Gastrocnemius medialis (tissue), 4 donors: ENCODE measurements at regions not wholly inside any gene's neighbourhood (a gene's known extent, or its start where the extent isn't known, plus 50 kb on each side); places are given as distances from the start of the nearest gene placed in this dataset.

Experiments
- ATAC-seq, 2 donors: fragments of 150-250 bp; one replicate each; pipeline ENCODE4 v1.9.1; 2016
- DNase-seq, 2 donors: peaks; one replicate each; pipeline ENCODE4 v3.0.0-alpha.2; 2019
- H3K27ac ChIP-seq, 4 donors: fragments of 200-600 bp; sonication (generic); 1 replicate in 1 of 4; 2 replicates in 3 of 4; pipeline ENCODE4 v1.5.1; 2016 to 2018; ENCODE audit warnings: mild to moderate bottlenecking in 2 of 4, moderate library complexity in 1 of 4
- H3K27me3 ChIP-seq, 3 donors: fragments of 200-600 bp; sonication (generic) in 2 of 3; 1 replicate in 1 of 3; 2 replicates in 2 of 3; pipeline versions ENCODE4 v1.5.1 to v1.6.0; 2016 to 2019; ENCODE audit warnings: mild to moderate bottlenecking in 1 of 3, moderate library complexity in 1 of 3
- H3K36me3 ChIP-seq, 2 donors: fragments of 200-600 bp; sonication (generic) in 1 of 2; one replicate each; pipeline ENCODE4 v1.5.1; 2017 to 2018
- H3K4me1 ChIP-seq, 2 donors: fragments of 200-600 bp; sonication (generic) in 1 of 2; one replicate each; pipeline ENCODE4 v1.5.1; 2016 to 2017; ENCODE audit warnings: mild to moderate bottlenecking in 2 of 2
- H3K4me3 ChIP-seq, 4 donors: fragments of 200-600 bp; sonication (generic) in 3 of 4; 1 replicate in 1 of 4; 2 replicates in 3 of 4; pipeline ENCODE4 v1.5.1; 2016 to 2019; ENCODE audit warnings: mild to moderate bottlenecking in 2 of 4
- H3K9me3 ChIP-seq, 3 donors: fragments of 200-600 bp; sonication (generic) in 2 of 3; 1 replicate in 1 of 3; 2 replicates in 2 of 3; pipeline ENCODE4 v1.5.1; 2016 to 2019
- CTCF ChIP-seq, 5 experiments: fragments of 450-650 bp in 3 of 5; fragments of 200-600 bp in 2 of 5; sonication (generic) in 2 of 5; IDR thresholded peaks in 4 of 5; conservative IDR thresholded peaks in 1 of 5; 1 replicate in 4 of 5; 2 replicates in 1 of 5; pipeline ENCODE4 v1.5.1; 2016 to 2019; ENCODE audit warnings: antibody characterized with exemption in 5 of 5, mild to moderate bottlenecking in 3 of 5, moderate library complexity in 3 of 5
- POLR2A ChIP-seq, 2 donors: fragments of 450-650 bp; IDR thresholded peaks; one replicate each; pipeline ENCODE4 v1.6.1; 2017; ENCODE audit warnings: antibody characterized with exemption in 2 of 2, mild to moderate bottlenecking in 2 of 2, moderate library complexity in 2 of 2
- in situ Hi-C, 4 donors: fragments of 200-750 bp; cut with MboI; loops; one replicate each; pipeline versions ENCODE4 v1.15.0 to v1.8.0; 2017; ENCODE audit warnings: low sequenced_read_pairs in 4 of 4
- intact Hi-C: fragments of 100-400 bp; cut with DNase I; formaldehyde crosslinking; loops from one replicate; pipeline ENCODE4 v1.15.1; 2023; ENCODE audit warnings: low total_unique reads

GRCh38 chr22:34861787-34862186 is 204.2 kb upstream of the ISX start:
- no peaks in the 10 kb centered on the region for H3K36me3 ChIP-seq
- intact Hi-C loops (no loop called here), in situ Hi-C loops (loop anchor here in 1 of 4 donors (25.0 kb wide), 1 partner anchor 99 kb away; no protein-coding TSS in a partner anchor)
- no peaks in the 10 kb centered on the region for H3K4me1 ChIP-seq
- TF ChIP-seq POLR2A (IDR thresholded peaks at IDR 0.05), result no peak
- TF ChIP-seq CTCF (IDR thresholded peaks at IDR 0.05 in 4 of 5, conservative IDR thresholded peaks at IDR 0.05 in 1 of 5), result no peak
- no peak for ATAC-seq
- H3K4me3 ChIP-seq, result no peak overlapping the region
- no peaks in the 10 kb centered on the region for H3K27me3 ChIP-seq
- no peak for DNase-seq
- no peaks in the 10 kb centered on the region for H3K9me3 ChIP-seq
- H3K27ac ChIP-seq, result no peak overlapping the region

- Histone ChIP-seq H3K27ac (no peak overlapping the region), H3K27me3 (no peaks in the 10 kb centered on the region), H3K4me3 (no peak overlapping the region), H3K9me3 (no peaks in the 10 kb centered on the region), H3K36me3 (no peaks in the 10 kb centered on the region), H3K4me1 (no peaks in the 10 kb centered on the region)
- ATAC-seq, result no peak
- intact Hi-C loops (no loop called here), in situ Hi-C loops (loop anchor here in 1 of 4 donors (25.0 kb wide), 1 partner anchor 104 kb away; no protein-coding TSS in a partner anchor)
- no peak for TF ChIP-seq CTCF (IDR thresholded peaks at IDR 0.05 in 4 of 5, conservative IDR thresholded peaks at IDR 0.05 in 1 of 5)
- no peak for DNase-seq
These were observed 199.9 kb upstream of the ISX start for GRCh38 chr22:34866081-34866480.

GRCh38 chr22:34866495-34867131 is 199.3 kb upstream of the ISX start:
- Histone ChIP-seq H3K4me3 (no peak overlapping the region), H3K4me1 (no peaks in the 10 kb centered on the region), H3K27ac (no peak overlapping the region), H3K36me3 (no peaks in the 10 kb centered on the region), H3K9me3 (no peaks in the 10 kb centered on the region), H3K27me3 (no peaks in the 10 kb centered on the region)
- in situ Hi-C loops (loop anchor here in 1 of 4 donors (25.0 kb wide), 1 partner anchor 104 kb away; no protein-coding TSS in a partner anchor), intact Hi-C loops (no loop called here)
- DNase-seq (no peak), ATAC-seq (no peak)
- TF ChIP-seq POLR2A (IDR thresholded peaks at IDR 0.05) (no peak), CTCF (IDR thresholded peaks at IDR 0.05 in 4 of 5, conservative IDR thresholded peaks at IDR 0.05 in 1 of 5) (no peak)

- intact Hi-C loops (no loop called here), in situ Hi-C loops (no loop called here)
- no peaks in the 10 kb centered on the region for H3K27me3 ChIP-seq
- H3K4me3 ChIP-seq, result no peak overlapping the region
- no peaks in the 10 kb centered on the region for H3K4me1 ChIP-seq
- H3K9me3 ChIP-seq, result no peaks in the 10 kb centered on the region
- H3K27ac ChIP-seq, result no peak overlapping the region
- ATAC-seq, result no peak
- no peaks in the 10 kb centered on the region for H3K36me3 ChIP-seq
- TF ChIP-seq CTCF (IDR thresholded peaks at IDR 0.05 in 4 of 5, conservative IDR thresholded peaks at IDR 0.05 in 1 of 5) (no peak), POLR2A (IDR thresholded peaks at IDR 0.05) (no peak)
- no peak for DNase-seq
These were observed 188.5 kb upstream of the ISX start for GRCh38 chr22:34877506-34877905.

GRCh38 chr22:34878171-34878570 is 187.8 kb upstream of the ISX start:
- TF ChIP-seq CTCF (IDR thresholded peaks at IDR 0.05 in 4 of 5, conservative IDR thresholded peaks at IDR 0.05 in 1 of 5), result no peak

More at GRCh38 chr22:34878171-34878570, 187.8 kb upstream of the ISX start:
- intact Hi-C loops (no loop called here), in situ Hi-C loops (no loop called here)
- no peaks in the 10 kb centered on the region for H3K27me3 ChIP-seq
- no peak overlapping the region for H3K27ac ChIP-seq
- no peaks in the 10 kb centered on the region for H3K4me1 ChIP-seq
- no peak overlapping the region for H3K4me3 ChIP-seq
- no peaks in the 10 kb centered on the region for H3K36me3 ChIP-seq
- ATAC-seq (no peak), DNase-seq (no peak)
- H3K9me3 ChIP-seq, result no peaks in the 10 kb centered on the region
